AG04450 (cell line): ENCODE measurements at regions not wholly inside any gene's neighbourhood (a gene's known extent, or its start where the extent isn't known, plus 50 kb on each side); places are given as distances from the start of the nearest gene placed in this dataset.
"Not testable (repeated sequence)": the region's sequence is repeated elsewhere in the genome, so short reads cannot be mapped to it uniquely, and the experiment has no call there.

Experiments
- CTCF ChIA-PET: fragments of 300-600, 350-600 bp; formaldehyde crosslinking; extraction: SDS; loops from one replicate; lab custom pipeline; 2022; ENCODE audit warnings: antibody characterized with exemption, inconsistent platforms; lab: Charles Lee
- POLR2A ChIA-PET: fragments of 350-600 bp; formaldehyde crosslinking; extraction: SDS; loops from one replicate; lab custom pipeline; 2021; ENCODE audit warnings: antibody characterized with exemption, inconsistent platforms; lab: Yijun Ruan, JAX
- DNase-seq: peaks from one replicate; pipeline ENCODE4 v3.0.0-alpha.2; 2011; ENCODE audit warnings: low read depth, low spot score
- H3K27ac ChIP-seq: one replicate; pipeline ENCODE4 v1.5.1; 2012; ENCODE audit warnings: low read depth, low read length, control low read depth
- H3K27me3 ChIP-seq: one replicate; pipeline ENCODE4 v1.6.0; 2012; ENCODE audit warnings: low read length; ENCODE audit not compliant: control insufficient read depth, insufficient read depth
- H3K4me3 ChIP-seq: 2 replicates; pipeline ENCODE4 v1.5.1; 2011; ENCODE audit warnings: mild to moderate bottlenecking, low read depth, low read length, control low read depth
- H3K9me3 ChIP-seq: 2 replicates; pipeline ENCODE4 v1.5.1; 2012; ENCODE audit warnings: low read length; ENCODE audit not compliant: control insufficient read depth, insufficient read depth
- TF ChIP-seq, protein P1 (sequence below): IDR thresholded peaks from 2 replicates; pipeline ENCODE4 v1.5.1; 2011; ENCODE audit warnings: low read depth, low read length, control low read depth, inconsistent platforms

DNA sequence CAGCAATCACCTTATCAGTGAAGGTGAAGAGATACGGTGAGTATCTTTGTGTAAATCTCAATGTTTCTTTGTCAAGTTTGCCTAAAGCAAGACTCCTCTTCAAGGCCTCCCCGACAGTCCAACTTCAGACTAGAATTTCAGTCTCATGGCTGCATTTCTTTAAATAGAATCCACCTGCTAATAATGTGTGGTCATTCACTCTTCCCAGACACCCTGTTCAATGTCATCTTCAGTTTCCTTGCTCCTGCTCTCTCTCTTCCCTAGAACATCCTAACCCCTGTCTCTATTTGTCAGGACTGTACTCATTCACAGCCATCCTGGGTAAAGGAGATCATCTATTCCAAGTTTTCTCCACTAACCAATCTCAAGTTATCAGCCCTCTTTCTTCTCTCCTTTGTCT, 267.3 kb downstream of the EN1 start:
- H3K27me3 ChIP-seq, result no peaks in the 10 kb centered on the region
- TF ChIP-seq, protein P1, sequence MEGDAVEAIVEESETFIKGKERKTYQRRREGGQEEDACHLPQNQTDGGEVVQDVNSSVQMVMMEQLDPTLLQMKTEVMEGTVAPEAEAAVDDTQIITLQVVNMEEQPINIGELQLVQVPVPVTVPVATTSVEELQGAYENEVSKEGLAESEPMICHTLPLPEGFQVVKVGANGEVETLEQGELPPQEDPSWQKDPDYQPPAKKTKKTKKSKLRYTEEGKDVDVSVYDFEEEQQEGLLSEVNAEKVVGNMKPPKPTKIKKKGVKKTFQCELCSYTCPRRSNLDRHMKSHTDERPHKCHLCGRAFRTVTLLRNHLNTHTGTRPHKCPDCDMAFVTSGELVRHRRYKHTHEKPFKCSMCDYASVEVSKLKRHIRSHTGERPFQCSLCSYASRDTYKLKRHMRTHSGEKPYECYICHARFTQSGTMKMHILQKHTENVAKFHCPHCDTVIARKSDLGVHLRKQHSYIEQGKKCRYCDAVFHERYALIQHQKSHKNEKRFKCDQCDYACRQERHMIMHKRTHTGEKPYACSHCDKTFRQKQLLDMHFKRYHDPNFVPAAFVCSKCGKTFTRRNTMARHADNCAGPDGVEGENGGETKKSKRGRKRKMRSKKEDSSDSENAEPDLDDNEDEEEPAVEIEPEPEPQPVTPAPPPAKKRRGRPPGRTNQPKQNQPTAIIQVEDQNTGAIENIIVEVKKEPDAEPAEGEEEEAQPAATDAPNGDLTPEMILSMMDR, result no peak
- H3K27ac ChIP-seq, result no peak overlapping the region
- H3K9me3 ChIP-seq, result no peaks in the 10 kb centered on the region
- ChIA-PET CTCF (no interaction called here), POLR2A (no interaction called here)
- no peak for DNase-seq
- no peak overlapping the region for H3K4me3 ChIP-seq

DNA sequence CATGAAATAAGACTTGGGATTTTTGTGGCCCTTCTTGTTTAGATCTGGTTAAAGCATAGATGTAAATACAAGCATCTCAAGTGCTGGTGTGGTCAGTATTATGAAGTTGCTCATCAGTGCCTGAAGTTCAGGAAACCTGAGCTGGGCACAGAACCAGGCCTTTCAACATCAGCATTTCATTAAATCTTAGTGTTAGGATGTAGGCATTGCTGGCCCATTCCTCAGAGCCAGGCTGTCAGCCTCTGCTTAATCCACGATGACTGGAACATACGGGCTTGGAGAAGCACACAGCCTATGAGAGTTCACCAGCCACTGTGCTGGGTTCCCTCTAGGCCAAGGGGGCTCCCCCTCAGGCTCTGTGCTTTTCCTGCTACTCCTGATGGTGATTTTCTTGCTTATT, 270.2 kb downstream of the EN1 start:
- DNase-seq, result no peak
- POLR2A ChIA-PET, result no interaction called here
- Histone ChIP-seq H3K9me3 (no peaks in the 10 kb centered on the region), H3K27ac (no peak overlapping the region), H3K27me3 (no peaks in the 10 kb centered on the region), H3K4me3 (no peak overlapping the region)
- TF ChIP-seq, protein P1, result no peak
- CTCF ChIA-PET, result no interaction called here

DNA sequence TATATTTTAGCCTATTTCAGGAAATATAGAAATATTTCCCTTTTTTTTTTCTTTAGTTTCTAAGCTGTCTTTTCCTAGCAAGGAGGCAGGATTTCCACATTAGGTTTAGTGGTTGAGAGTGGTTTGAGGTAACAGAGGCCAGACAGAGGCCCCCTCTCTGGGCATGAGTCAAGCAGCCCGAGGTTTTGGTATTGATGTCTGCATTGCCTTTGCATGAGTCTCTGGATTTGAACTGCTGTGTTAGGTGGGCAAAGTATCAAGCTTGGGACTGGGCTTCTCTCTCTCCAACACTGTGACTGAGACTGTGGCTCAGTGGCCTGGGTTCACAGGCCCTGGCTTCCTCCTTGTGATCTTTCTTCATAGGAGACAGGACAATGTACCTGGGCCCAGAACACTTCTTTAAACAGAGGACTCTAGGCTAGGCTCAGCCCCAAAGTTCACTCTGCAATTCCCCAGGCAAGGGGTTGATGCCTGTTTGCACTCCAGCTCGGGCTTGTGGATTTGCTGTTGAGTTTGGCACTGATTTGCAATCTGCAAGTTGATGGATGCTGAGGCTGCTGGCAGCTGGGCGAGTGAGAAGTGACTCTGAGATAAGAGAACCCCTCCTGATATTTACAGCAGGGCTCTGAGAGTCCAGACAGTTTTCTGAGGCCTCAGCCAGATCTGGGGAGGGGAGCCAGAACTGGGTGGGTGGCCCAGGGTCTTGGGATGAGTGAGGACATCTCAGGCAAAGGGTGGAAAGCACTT, 271.2 kb downstream of the EN1 start:
- DNase-seq, result no peak
- no peak overlapping the region for H3K4me3 ChIP-seq
- TF ChIP-seq, protein P1, result no peak
- ChIA-PET POLR2A (no interaction called here), CTCF (no interaction called here)
- H3K9me3 ChIP-seq, result no peaks in the 10 kb centered on the region
- H3K27me3 ChIP-seq, result no peaks in the 10 kb centered on the region
- H3K27ac ChIP-seq, result no peak overlapping the region

DNA sequence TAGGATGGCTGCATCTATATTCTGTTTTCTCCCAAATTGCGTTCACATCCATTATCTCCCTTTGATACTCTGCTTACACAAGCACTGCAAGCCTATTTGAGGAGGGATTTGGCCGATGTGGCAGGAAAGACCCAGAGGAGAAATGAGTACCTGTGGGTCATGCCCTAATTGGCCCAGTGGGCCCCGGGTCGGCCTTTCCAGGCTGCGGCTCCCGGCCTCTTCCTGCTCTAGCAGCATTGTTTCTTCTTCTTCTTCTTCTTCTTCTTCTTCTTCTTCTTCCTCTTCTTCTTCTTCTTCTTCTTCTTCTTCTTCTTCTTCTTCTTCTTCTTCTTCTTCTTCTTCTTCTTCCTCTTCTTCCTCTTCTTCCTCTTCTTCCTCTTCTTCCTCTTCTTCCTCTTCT, 275.1 kb downstream of the EN1 start:
- POLR2A ChIA-PET, DNase-seq, CTCF ChIA-PET, H3K27me3 ChIP-seq, H3K9me3 ChIP-seq, H3K27ac ChIP-seq, H3K4me3 ChIP-seq: not testable (repeated sequence)

DNA sequence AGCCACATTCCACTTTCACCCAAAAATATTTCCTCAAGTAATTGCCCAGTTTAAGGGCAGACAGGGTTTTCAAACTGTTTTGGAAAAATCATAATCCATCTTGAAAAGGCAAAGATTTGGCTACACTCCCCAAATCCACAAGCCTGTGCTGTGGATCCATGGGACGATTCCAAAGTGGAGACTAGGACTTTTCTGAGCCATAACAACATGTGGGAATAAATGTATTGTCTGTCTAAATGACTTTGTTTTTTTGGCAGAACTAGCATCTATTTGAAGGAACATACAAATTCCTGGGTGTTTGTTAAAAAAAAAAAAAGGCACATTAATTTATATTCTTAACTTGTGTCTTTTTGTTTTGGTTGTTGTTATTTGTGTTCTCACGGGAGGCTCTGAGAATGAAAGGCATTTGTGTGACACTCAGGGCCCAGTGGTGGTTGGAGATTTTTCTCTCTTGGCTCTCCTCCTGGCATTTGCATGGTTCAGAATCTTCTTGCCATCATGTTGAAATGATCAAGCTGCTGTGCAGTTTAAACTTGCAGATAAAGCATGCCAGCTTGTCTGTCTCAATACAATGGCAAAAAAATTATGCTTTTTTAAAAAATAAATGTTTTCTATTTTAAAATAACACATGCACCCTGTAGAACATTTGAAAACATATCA, 277.4 kb downstream of the EN1 start:
- TF ChIP-seq, protein P1, result no peak
- no peak overlapping the region for H3K4me3 ChIP-seq
- peaks cover 3% of the 10 kb centered on the region for H3K27me3 ChIP-seq
- ChIA-PET CTCF (no interaction called here), POLR2A (no interaction called here)
- DNase-seq, result no peak
- H3K9me3 ChIP-seq, result no peaks in the 10 kb centered on the region
- H3K27ac ChIP-seq, result no peak overlapping the region
